Activated CD8-positive, alpha-beta memory T cell treated with anti-CD3 and anti-CD28 coated beads, Interleukin-2, amount 10 ng/mL, durations not matched to agents 7 days and 5 days (primary cell): ENCODE measurements at regions not wholly inside any gene's neighbourhood (a gene's known extent, or its start where the extent isn't known, plus 50 kb on each side); places are given as distances from the start of the nearest gene placed in this dataset.
"Not testable (repeated sequence)": the region's sequence is repeated elsewhere in the genome, so short reads cannot be mapped to it uniquely, and the experiment has no call there.

Experiments
- ATAC-seq: fragments of 150-1000 bp; cut with Tn5 transposase; one replicate; pipeline ENCODE4 v1.10.0; 2021; ENCODE audit warnings: moderate library complexity
- CTCF ChIA-PET: fragments of 350-600 bp; sonication (Branson Sonifier 250); formaldehyde crosslinking; loops from one replicate; lab custom pipeline; 2021; ENCODE audit warnings: antibody characterized with exemption; lab: Charles Lee
- DNase-seq: peaks from one replicate; pipeline ENCODE4 v3.0.0-alpha.2; 2020
- H3K27ac Mint-ChIP-seq: one replicate; pipeline ENCODE4 v1.8.0; 2021; ENCODE audit warnings: mild to moderate bottlenecking, mixed read lengths
- H3K27me3 Mint-ChIP-seq: one replicate; pipeline ENCODE4 v1.8.0; 2021; ENCODE audit warnings: mixed read lengths
- H3K36me3 Mint-ChIP-seq: one replicate; pipeline ENCODE4 v1.8.0; 2021; ENCODE audit warnings: mild to moderate bottlenecking, mixed read lengths
- H3K4me1 Mint-ChIP-seq: one replicate; pipeline ENCODE4 v1.8.0; 2021; ENCODE audit warnings: mixed read lengths
- H3K4me3 Mint-ChIP-seq: one replicate; pipeline ENCODE4 v1.8.0; 2021; ENCODE audit warnings: mild to moderate bottlenecking, moderate library complexity, mixed read lengths
- H3K9me3 Mint-ChIP-seq: one replicate; pipeline ENCODE4 v1.8.0; 2022; ENCODE audit warnings: low read depth, mixed read lengths

DNA sequence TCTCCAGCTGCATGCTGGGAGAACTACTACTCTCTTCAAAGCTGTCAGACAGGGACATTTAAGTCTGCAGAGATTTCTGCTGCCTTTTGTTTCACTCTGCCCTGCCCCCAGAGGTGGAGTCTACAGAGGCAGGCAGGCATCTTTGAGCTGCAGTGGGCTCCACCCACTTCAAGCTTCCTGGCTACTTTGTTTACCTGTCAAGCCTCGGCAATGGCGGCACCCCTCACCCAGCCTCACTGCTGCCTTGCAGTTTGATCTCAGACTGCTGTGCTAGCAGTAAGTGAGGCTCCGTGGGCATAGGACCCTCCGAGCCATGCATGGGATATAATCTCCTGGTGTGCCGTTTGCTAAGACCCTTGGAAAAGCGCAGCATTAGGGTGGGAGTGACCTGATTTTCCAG, 61.7 kb downstream of the DMRTA1 start:
- ATAC-seq, H3K4me3 Mint-ChIP-seq, H3K27me3 Mint-ChIP-seq, CTCF ChIA-PET, H3K36me3 Mint-ChIP-seq, H3K4me1 Mint-ChIP-seq, H3K9me3 Mint-ChIP-seq, H3K27ac Mint-ChIP-seq, DNase-seq: not testable (repeated sequence)

DNA sequence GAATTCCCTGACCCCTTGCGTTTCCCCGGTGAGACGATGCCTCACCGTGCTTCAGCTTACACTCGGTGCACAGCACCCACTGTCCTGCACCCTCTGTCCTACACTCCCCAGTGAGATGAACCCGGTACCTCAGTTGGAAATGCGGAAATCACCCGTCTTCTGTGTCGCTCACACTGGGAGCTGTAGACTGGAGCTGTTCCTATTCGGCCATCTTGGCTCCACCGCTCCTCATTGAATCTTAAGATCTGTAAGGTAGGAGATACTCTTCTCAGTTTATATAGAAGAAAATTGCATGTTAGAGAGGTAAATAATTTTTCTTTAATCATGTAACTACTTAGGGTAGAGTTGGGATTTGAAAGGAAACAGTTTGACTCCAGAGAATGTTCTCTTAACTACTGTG, 62.2 kb downstream of the DMRTA1 start:
- Mint-ChIP-seq H3K4me3 (no peak overlapping the region), H3K27ac (no peak overlapping the region), H3K27me3 (no peaks in the 10 kb centered on the region), H3K4me1 (no peaks in the 10 kb centered on the region), H3K9me3 (no peaks in the 10 kb centered on the region), H3K36me3 (no peaks in the 10 kb centered on the region)
- ATAC-seq (no peak), DNase-seq (no peak)
- CTCF ChIA-PET, result no interaction called here

DNA sequence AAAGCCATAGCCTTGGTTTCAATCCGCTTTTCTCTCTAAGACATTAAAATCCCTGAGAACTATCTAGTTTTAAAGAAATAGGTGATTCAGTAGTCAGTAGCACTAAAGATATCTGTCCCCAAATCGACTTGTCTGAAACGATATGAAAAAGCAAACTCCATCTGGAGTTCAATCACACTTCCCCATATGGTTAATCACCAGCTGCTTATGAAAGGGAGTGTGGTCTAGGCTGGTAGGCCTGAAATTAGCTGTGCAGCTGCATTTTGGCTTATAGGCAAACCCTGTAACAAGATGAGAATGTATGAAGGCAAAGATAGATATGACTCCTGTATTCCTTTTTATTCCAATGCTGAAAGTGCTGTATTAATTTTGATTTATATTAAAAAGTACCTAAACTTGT, 65.9 kb downstream of the DMRTA1 start:
- Mint-ChIP-seq H3K4me3 (no peak overlapping the region), H3K36me3 (no peaks in the 10 kb centered on the region), H3K27me3 (no peaks in the 10 kb centered on the region), H3K27ac (no peak overlapping the region), H3K9me3 (no peaks in the 10 kb centered on the region), H3K4me1 (no peaks in the 10 kb centered on the region)
- CTCF ChIA-PET, result no interaction called here
- ATAC-seq (no peak), DNase-seq (no peak)

DNA sequence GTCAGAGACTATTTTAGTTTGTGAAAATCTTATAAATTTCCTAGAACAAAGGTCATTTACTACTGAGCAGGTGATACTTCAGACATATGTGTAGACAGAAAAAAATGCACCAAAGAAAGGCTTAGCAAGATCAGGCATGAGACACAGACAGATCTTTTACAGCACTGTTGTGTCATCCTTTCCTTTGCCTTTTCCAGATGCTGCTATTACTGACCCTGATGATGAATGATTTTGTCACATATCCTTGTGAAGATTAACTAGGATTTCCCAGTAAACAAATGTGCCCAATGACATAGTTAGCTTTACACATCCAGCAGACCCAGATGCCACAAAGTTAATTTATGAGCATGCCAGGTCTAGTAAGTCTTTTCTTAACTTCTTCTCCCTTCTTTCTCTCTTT, 68.2 kb downstream of the DMRTA1 start:
- Mint-ChIP-seq H3K9me3 (no peaks in the 10 kb centered on the region), H3K36me3 (no peaks in the 10 kb centered on the region), H3K4me3 (no peak overlapping the region), H3K27ac (no peak overlapping the region), H3K4me1 (no peaks in the 10 kb centered on the region), H3K27me3 (no peaks in the 10 kb centered on the region)
- DNase-seq (no peak), ATAC-seq (no peak)
- CTCF ChIA-PET, result no interaction called here

DNA sequence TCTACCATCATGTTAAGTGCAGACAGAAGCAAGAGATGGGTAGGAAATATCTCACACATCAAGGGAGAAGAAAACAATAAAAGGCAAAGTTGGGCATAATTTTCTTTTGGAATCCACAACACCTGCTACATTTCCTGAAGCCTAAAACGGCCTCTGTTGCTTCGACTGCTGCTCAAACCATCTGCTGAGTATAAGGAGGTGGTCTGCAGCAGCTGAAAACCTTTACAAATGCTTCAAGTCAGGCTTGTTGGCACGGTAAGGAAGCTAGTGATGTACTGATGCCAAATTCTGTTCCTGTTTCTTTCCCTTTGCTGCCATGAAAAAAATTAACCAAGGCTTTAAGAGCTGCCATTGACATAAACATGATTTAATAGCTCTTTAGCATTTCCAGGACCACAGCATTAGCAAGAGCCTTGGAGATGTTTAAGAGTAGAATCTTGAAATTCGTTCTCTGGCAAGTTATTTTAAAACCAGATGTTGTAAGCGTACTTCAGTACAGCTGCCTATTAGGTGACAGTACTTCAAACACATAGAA, 75.6 kb downstream of the DMRTA1 start:
- CTCF ChIA-PET, result no interaction called here
- Mint-ChIP-seq H3K27me3 (no peaks in the 10 kb centered on the region), H3K4me1 (no peaks in the 10 kb centered on the region), H3K27ac (no peak overlapping the region), H3K36me3 (no peaks in the 10 kb centered on the region), H3K4me3 (no peak overlapping the region), H3K9me3 (no peaks in the 10 kb centered on the region)
- DNase-seq, result no peak
- no peak for ATAC-seq

DNA sequence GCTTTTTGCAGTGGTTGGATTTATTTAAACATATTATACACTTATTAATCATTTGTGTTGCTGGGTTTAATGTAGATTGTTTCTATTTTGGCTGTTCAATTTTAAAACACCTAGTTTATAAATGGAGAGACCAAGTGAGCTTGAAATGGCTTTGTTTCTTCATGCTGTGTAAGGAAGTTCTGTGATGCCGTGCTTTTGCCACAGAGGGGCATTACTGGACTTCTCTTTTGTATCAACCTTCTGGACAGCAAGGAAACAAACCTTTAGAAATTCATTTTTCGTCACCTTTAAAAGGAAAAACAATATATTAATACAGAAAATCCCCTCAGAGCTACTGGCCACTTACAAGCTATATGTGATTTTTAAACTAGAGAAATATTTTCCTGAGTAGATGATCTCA, 81.9 kb downstream of the DMRTA1 start:
- H3K27me3 Mint-ChIP-seq, result no peaks in the 10 kb centered on the region

DNA sequence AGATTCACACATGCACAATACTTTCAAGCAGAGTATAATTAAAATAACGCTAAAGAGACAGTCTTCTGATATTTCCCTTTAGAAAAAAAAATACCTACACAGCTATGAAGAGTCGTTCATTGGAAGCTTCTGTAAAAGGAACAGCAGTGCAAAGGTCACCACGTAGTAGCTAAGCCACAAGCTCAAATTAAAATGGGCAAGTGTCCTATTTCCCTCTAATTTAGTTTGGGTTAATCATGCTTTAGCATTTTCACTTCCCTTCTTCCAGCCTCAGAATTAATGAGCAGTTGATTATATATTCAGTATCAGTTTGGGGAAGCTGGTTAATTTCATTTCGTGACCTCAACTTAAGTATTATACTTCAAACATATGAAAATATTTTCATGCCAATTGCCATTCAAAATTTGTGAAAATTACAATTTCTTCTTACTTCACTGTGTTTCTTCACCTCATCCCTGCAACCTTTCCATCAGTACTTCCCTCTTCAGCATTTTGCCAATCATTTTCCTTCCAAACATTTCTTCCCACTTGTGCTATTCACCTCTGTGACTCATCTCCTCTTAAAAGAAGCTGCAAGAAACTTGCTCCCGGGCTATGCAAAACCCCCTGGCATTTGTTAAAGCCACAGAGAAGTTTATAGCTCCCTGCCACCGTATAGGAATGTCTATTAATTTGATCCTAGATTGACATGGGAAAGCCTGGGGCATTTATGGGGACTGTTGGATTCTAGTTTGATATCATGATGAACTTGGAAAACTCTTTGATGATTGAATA, 83.0 kb downstream of the DMRTA1 start:
- Mint-ChIP-seq H3K9me3 (no peaks in the 10 kb centered on the region), H3K4me1 (no peaks in the 10 kb centered on the region), H3K27me3 (no peaks in the 10 kb centered on the region), H3K27ac (no peak overlapping the region), H3K4me3 (no peak overlapping the region), H3K36me3 (no peaks in the 10 kb centered on the region)
- DNase-seq, result no peak
- CTCF ChIA-PET, result no interaction called here
- no peak for ATAC-seq

More for the DNA sequence above, 81.9 kb downstream of the DMRTA1 start:
- Mint-ChIP-seq H3K4me1 (no peaks in the 10 kb centered on the region), H3K27ac (no peak overlapping the region), H3K9me3 (no peaks in the 10 kb centered on the region), H3K36me3 (no peaks in the 10 kb centered on the region), H3K4me3 (no peak overlapping the region)
- ATAC-seq, result no peak
- CTCF ChIA-PET, result no interaction called here
- no peak for DNase-seq

DNA sequence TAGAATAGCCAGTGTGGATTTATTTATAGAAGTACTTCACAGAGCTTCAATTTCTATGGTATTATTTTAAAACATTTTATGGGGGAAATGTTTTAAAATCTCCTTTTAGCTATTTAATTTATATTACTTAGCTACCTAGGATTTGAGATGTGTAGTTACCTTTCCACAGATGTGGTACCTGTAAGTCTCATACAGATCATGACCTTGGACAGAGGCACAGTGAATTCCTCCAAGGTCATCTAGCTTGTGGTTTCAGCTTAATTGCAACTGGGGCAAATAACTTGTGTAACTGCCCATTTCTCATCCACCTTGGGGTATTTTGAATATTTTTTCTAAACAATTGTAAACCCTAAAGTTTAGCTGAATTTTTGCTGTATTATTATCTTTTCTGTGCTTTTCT, 89.2 kb downstream of the DMRTA1 start:
- Mint-ChIP-seq H3K27ac (no peak overlapping the region), H3K9me3 (peaks cover 2% of the 10 kb centered on the region), H3K27me3 (no peaks in the 10 kb centered on the region), H3K4me1 (no peaks in the 10 kb centered on the region), H3K4me3 (no peak overlapping the region), H3K36me3 (no peaks in the 10 kb centered on the region)
- no peak for ATAC-seq
- CTCF ChIA-PET, result no interaction called here
- no peak for DNase-seq

DNA sequence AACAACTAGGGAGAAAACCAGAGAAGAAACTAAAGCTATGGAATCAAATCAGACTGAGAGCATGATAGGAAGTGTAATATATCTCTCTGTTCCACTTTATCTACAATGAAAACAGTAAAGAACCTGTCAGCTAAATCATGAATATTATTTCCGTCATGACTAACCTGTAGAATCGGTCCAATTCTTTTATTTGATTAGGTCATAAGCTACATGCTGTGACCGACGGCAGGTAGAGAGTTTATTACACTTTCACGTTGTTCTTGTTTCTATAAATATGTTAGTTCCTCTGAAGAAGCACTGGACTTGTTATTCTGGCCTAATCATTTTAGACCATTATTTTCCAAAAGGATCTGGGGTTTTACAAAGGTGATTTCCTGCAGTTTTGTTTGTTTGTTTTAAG, 91.1 kb downstream of the DMRTA1 start:
- DNase-seq (no peak), ATAC-seq (no peak)
- H3K9me3 Mint-ChIP-seq, result peaks cover 2% of the 10 kb centered on the region
- H3K4me1 Mint-ChIP-seq, result no peaks in the 10 kb centered on the region
- H3K4me3 Mint-ChIP-seq, result no peak overlapping the region
- H3K27me3 Mint-ChIP-seq, result no peaks in the 10 kb centered on the region
- CTCF ChIA-PET, result no interaction called here
- H3K27ac Mint-ChIP-seq, result no peak overlapping the region
- no peaks in the 10 kb centered on the region for H3K36me3 Mint-ChIP-seq

DNA sequence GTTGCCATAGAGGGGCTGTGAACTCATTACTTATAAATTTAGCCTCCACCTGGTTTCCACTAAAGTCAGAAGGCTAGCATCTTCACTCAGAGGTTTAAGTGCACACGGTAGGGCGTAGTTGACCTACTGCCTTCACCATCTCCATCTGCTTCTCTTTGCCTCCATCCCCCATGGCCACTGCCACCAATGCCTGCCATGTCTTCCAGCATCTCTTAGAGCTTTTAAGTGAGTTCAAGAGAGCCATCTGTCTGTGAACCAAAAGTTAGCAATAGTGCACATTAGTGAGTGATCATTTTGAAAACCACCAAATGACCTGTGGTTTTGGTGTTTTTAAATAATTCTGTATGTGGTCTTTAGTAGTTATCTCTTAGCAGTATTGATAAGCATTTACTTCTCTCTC, 102.0 kb downstream of the DMRTA1 start:
- Mint-ChIP-seq H3K4me1 (no peaks in the 10 kb centered on the region), H3K4me3 (no peak overlapping the region), H3K27ac (no peak overlapping the region), H3K36me3 (no peaks in the 10 kb centered on the region), H3K27me3 (no peaks in the 10 kb centered on the region), H3K9me3 (no peaks in the 10 kb centered on the region)
- no peak for ATAC-seq
- no peak for DNase-seq
- CTCF ChIA-PET, result no interaction called here

DNA sequence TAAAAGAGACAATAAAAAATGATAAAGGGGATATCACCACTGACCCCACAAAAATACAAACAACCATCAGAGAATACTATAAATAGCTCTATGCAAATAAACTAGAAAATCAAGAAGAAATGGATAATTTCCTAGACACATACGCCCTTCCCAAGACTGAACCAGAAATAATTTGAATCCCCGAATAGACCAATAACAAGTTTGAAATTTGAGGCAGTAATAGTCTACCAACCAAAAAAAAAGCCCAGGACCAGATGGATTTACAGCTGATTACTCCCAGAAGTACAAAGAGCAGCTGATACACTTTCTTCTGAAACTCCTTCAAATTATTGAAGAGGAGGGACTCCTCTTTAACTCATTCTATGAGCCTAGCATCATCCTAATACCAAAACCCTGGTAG, 128.1 kb downstream of the DMRTA1 start:
- CTCF ChIA-PET, result no interaction called here
- no peak for ATAC-seq
- H3K4me3 Mint-ChIP-seq, result no peak overlapping the region
- no peaks in the 10 kb centered on the region for H3K36me3 Mint-ChIP-seq
- H3K27ac Mint-ChIP-seq, result no peak overlapping the region
- no peaks in the 10 kb centered on the region for H3K4me1 Mint-ChIP-seq
- DNase-seq, result no peak
- H3K9me3 Mint-ChIP-seq, result peaks cover 16% of the 10 kb centered on the region
- no peaks in the 10 kb centered on the region for H3K27me3 Mint-ChIP-seq

DNA sequence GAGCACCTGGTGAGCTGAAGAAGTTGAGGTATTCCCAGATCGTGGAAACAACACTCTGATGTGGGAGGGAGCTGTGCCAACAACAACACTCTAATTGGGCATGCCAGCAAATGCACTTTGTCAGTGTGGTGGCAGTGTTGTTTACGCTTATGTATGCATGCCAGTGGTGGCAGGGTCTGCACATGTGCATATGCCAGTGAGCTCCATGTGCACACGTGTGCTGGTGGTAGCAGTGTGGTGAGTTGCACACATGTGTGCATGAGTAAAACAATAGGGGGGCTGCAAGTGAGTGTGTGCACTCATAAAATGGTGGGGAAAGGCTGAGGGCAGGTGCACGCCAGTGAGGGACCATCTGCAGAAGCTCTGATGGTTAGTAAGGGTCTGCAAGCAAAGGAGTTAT, 134.2 kb downstream of the DMRTA1 start:
- no peaks in the 10 kb centered on the region for H3K9me3 Mint-ChIP-seq
- no peaks in the 10 kb centered on the region for H3K4me1 Mint-ChIP-seq
- CTCF ChIA-PET, result no interaction called here
- DNase-seq (no peak), ATAC-seq (no peak)
- H3K4me3 Mint-ChIP-seq, result no peak overlapping the region
- H3K36me3 Mint-ChIP-seq, result no peaks in the 10 kb centered on the region
- no peaks in the 10 kb centered on the region for H3K27me3 Mint-ChIP-seq
- H3K27ac Mint-ChIP-seq, result no peak overlapping the region

DNA sequence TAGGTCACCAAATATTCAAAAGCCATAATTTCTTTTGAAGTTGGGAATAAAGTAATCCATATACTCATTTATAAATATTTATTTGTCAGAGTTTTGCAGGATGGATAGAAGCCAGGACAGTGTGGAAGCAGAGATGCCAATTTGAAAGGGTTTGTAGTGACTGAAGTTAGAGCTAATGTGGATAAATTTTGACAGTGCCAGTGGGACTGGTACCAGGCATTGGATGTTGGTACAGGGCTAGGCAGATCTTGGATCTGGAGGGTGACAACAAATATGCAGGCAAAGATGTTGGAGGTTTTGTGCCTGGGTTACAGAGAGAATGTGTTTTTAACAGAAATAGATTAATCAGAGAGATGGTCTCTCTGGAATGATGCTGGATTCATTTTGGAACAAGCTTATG, 135.6 kb downstream of the DMRTA1 start:
- Mint-ChIP-seq H3K4me3 (no peak overlapping the region), H3K9me3 (peaks cover 3% of the 10 kb centered on the region), H3K27me3 (no peaks in the 10 kb centered on the region), H3K4me1 (no peaks in the 10 kb centered on the region), H3K27ac (no peak overlapping the region), H3K36me3 (no peaks in the 10 kb centered on the region)
- ATAC-seq (no peak), DNase-seq (no peak)
- CTCF ChIA-PET, result no interaction called here

DNA sequence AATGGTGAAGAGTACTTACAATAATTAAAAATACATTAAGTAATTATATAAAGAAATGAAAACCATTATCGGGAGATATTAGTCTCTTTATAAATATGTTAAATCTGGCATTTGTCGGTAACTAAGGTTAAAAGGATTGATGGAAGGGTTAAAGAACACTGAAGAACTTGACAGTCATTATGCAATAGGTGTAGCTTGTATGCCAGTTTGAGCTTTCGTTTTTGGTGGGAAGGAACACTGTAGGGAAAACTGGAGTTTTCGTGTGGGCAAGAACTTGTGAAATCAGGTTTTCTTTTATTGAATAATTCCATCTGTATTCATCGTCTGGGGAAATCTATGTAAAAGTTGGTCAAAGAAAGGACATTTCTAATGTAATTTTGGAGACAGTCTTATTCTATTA, 142.3 kb downstream of the DMRTA1 start:
- Mint-ChIP-seq H3K4me1 (no peaks in the 10 kb centered on the region), H3K27me3 (no peaks in the 10 kb centered on the region), H3K27ac (no peak overlapping the region), H3K36me3 (no peaks in the 10 kb centered on the region), H3K9me3 (peaks cover 3% of the 10 kb centered on the region), H3K4me3 (no peak overlapping the region)
- ATAC-seq (no peak), DNase-seq (no peak)
- CTCF ChIA-PET, result no interaction called here
